GM19455 (cell line): ENCODE measurements at regions not wholly inside any gene's neighbourhood (a gene's known extent, or its start where the extent isn't known, plus 50 kb on each side); places are given as distances from the start of the nearest gene placed in this dataset.
"Not testable (repeated sequence)": the region's sequence is repeated elsewhere in the genome, so short reads cannot be mapped to it uniquely, and the experiment has no call there.

Experiments used
- ATAC-seq: cut with Tn5 transposase; IDR thresholded peaks from one replicate; pipeline ENCODE4 v1.9.1; 2021; ENCODE audit not compliant: unreplicated experiment

DNA sequence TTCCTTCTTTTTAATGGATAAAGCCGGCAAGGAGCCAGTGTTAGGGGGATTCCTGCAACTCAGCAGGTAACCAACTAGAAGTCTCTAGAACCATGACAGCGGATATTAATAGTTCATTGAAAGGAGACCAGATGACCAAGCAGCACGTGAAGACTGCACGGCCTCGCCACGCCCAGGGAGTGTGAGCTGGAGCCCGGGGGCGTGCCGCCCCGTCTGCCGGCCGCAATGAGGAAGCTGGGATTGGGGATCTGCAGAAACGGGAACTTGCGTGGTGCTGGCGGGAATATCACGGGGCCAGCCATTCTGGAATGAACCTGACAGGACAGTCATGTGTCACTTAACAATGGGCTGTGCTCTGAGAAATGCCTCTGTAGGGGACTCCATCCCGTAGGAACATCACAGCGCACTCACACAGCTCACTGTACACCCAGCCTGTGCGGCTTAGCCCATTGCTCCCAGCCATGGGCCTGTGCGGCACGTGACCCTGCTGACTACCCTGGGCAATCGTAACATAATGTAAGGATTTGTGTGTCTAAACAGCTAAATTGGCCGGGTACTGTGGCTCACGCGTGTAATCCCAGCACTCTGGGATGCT is 4092.8 kb upstream of the TPTE start:
- not testable (repeated sequence) for ATAC-seq

DNA sequence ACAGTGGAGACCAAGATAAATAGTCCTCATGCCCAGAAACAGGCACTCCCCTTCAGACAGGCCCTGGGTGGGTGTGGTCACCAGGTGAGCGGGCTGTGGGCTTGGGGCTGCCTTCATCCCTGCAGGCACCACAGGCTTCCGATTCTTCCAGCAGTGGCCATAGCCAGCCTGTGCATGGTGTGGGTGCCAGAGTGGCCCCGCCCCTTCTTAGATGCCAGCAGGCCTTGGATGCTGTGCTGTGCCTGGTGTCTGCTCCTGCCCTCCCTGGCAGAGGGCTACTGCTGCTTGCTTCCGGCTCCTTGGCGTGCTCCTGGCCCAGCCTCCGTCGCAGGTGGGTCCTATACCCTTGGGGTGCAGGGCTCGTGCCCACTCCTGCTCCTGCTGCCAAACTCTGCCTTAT is 4091.5 kb upstream of the TPTE start:
- ATAC-seq, result not testable (repeated sequence)

DNA sequence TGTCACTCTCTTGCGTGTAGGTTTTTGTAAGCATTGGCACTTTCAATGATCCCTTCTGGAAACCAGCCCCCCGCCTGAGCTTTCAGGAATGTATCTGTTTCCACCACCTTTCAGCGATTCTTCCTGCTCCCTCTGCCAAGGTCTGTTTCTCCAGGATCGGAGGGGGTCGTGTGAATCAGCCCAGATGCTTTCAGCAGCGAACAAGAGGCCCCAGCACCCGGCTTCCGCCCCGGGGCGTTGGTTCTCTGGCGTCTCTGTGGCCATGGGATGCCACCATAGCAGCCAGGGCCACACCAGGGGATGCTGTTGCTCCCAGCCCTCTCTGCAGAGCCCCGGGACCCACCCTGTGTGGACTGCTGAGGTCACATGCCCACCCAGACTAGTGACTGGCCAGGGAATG is 4088.2 kb upstream of the TPTE start:
- not testable (repeated sequence) for ATAC-seq

DNA sequence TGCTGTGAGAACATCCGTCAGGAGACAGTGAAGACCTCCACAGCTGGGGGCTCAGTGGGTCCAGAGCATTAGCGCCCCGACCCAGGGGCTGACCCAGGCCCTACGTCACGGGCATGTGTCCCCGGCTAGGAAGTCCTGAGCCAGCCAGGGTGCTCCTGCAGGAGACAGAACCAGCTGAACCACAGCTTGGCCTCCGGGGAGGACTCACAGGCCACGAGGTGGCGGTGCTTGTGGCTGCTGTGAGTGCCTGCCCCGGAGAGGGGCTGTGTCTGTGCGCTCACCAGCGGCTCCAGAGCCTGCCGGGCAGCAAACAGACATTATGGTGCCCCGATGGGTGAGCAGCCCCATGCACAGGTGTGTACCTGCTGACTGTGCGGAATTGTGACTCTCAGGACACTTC is 4085.2 kb upstream of the TPTE start:
- not testable (repeated sequence) for ATAC-seq

DNA sequence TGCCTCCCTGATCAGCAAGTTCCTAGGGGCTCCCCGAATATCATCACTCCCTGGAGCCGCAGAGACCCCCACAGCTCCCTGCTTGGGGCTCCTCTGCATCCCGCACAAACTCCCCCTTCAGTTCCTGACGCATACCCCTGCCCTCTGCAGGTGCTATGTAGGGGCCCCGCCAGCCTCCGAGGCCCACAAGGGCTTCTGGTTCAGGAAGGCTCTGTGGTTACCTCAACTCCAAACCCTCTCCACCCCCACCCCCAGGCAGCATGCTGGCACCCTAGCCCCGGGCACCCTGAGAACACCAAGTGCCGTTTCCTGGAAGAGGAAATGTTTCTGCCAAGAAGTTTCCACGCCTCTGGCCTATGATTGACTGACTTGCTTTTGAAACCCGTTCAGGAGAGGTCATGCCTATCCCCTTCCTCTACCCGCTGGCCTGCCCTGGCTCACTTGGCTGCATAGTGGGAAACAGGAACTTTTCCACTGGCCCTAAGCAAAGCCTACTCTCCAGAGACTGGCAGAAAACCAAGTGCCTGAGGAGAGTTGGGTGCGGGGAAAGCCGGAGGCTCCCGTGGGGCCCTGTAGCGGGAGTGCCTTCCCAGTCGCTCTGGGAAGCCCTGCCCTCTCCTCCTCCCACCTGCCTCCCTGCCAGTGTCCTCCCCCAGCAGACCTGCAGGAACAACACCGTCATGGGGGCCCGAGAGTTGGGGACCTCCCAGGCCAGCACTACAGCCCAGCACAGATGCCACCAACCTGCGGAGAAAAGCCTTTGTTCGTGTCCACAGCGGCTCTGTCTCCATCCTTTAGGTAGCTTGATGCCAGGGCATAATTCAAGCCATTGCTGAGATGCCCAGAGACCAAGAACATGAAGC is 4084.2 kb upstream of the TPTE start:
- ATAC-seq, result not testable (repeated sequence)

DNA sequence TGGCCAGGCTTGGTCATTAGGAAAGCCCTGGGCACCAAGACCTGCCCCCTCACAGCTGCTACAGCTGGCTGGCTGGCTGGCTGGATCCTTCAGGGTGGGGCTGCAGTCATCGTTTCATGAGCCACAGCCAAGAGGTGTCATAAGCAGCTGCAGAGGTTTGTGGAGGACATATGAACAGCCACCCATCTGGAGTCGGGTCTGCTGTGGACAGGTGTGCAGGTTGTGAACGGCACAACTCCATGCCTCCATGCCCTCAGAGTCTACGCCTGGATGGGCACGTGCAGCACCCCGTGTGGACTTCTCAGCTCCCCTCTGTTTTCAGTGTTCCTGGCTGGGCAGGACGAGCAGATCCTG is 4083.6 kb upstream of the TPTE start:
- ATAC-seq, result not testable (repeated sequence)

DNA sequence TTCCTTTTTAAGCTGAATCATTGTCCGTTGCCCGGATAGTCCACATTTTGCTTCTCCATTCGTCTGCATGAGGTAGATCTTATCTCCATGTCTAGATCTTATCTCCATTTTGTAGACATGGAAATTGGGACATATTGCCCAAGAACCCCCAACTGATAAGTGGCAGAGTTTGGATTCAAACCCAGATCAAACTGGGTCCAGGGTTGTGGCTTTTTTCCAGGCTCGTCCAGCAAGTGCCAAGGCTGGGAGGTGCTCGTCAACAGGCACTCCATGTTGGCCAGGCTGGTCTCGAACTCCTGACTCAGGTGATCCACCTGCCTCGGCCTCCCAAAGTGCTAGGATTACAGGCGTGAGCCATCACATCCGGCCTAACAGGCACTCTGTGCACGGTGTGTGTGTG is 4082.3 kb upstream of the TPTE start:
- not testable (repeated sequence) for ATAC-seq

DNA sequence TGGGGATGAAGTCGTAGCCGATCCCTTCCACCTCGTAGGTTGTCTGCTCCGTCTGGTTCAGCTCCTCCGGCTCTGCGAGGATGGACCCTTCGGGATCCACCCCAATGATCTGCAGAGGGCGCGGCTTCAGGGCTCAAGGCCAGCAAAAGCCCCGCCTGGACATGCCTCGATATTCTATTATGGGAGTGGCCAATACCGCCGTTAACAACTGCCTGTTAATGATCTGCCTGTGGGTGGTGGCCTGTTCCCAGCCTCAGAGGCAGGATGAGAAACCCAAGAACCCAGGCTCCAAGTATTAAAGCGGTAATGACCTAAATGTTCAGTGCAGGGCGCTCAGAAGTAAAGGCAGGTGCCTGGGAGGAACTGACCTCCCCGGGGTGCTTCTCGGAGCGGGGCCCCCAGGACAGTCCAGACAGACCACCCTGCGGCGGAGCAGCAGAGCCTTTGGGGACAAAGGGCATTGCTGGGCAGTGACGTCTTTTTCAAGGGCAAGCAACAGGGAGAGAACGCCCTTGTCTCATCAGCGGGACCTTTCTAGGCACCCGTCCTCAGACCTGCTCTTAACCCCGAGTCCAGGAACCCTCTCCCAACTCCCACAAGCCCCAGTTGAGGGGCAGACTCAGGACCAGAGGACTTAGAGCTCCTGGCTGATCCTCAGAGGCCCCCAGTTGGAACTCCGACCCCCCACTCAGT is 4066.6 kb upstream of the TPTE start:
- not testable (repeated sequence) for ATAC-seq

DNA sequence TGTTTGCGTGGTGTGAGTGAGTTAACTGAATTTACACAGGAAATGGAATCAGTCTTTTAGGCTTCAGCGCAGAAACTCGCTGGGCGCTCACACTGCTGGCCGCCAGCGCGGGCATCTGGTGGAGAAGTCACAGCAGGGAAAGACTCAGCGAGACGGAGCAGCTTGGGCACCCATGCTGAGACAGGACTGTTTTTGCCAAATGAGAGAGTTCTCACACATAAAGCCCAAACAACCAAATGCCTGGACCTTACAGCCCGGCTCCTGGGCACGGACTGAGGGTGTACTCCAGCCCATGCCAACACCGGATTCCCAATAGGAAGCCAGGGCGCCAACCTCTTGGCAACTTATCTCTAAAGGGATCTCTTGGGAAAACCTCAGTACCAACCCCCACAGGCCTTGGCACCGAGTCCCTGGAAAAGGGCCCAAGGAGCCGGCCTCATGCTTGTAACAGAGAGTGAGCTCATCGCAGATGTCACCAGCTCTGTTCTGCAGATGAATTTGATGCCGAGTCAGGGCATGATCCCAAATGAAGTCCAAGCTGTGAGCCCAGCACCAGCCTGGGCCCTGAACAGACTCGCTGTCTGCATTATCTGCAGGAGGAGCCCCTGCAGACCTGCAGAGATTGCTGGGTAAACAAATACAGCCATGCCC is 4065.2 kb upstream of the TPTE start:
- not testable (repeated sequence) for ATAC-seq

DNA sequence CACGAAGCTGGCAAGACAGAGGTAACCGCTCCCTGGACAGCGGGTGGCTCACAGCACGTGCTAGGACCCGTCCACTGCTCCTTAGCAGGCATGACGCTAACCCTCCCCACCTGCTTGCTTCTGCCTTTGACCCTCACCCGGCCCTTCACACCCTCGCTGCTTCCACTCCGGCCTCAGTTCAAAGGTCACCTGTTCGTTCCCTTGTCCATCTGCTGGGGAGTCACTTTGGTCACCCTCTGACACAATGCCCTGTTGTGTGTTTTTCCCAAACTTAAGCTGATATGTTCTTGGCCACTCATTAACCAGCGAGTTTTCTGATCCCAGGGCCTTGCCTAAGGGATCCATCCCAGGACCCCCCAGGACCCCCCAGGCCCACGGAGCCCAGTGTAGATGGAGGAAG is 4061.6 kb upstream of the TPTE start:
- ATAC-seq, result not testable (repeated sequence)

DNA sequence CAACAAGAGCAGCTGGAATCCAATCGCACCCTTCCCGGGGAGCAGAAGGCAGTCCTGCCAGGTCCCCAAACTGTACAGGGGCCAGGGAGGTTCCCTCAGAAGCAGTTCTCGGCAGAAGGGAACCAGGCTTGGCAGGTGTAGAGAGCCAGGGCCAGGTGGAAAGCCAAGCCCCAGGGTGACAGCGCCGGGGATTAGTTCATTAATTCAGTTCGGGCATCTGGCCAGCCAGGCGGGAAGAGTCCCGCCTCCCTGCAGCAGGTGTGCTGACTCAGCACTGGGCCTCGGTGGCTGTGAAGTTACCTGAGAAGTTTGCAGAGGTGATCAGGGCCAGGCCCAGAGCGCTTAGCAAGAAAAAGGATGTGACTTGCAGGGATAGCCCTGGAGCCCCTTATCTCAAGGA is 4060.0 kb upstream of the TPTE start:
- ATAC-seq, result not testable (repeated sequence)

DNA sequence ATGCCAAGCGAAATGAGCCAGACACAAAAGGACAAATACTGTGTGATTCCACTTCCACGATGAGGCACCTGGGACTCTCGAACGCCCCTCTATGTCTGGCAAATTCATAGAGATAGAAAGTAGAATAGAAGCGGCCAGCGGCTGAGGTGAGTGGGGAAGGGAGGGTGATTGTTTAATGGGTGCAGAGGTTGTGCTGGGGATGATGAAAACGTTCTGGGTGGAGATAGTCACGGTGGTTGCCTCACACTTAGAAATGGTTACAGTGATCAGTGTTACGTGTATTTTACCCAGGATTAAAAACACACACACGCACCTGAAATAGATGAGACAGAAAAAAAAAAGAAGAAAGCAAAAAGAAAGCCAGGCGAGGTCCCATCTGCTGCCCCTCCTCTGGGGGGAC is 4057.0 kb upstream of the TPTE start:
- ATAC-seq, result not testable (repeated sequence)

DNA sequence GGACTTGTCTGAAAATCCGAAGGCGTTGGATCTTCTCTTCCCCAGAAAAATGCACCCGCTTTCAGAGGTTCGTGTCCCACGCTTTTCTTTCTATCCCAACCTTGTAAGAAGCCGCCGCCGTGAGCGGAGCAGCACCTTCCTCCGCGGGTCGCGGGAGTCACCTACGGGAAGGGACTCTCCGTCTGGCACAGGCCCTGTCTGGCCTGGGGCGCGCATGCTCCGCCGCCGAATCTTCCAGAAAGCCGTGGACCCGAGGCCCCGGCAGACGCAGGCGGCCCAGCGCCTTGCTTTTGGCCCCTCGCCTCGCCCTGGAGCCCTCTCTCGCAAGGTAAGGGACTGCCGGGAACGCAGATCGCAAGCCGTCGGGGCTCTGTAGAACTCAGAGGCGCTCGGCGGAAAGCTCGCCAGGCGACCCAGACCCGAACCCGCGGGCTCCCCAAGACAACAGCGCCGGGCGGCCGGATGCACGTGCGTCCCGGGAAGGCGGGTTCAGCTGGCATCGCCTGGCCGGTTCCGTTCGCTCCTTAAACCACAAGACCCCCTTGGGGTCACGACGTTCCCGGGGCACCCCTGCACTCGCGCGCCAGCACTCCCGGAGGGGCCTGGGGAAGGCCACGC is 4055.2 kb upstream of the TPTE start:
- ATAC-seq, result not testable (repeated sequence)

DNA sequence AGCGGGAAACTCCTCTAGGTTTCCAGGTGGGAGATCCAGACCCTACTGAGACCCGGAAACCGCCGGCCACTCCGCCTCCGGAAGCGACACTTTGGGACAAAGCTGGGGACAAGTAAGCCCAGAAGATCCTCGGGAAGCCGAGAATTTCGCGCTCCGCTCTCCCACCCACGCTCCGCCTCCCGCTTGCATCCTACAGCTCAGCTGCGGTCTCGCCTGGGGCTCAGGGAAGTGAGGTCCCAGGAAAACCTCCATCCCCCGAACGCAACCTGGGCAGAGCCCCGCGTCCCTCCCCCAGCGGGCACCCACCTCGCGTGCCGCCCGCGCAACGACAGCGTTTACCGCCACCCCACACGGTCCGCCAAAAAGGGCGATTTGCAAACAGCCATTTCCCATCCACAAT is 4054.7 kb upstream of the TPTE start:
- ATAC-seq, result not testable (repeated sequence)

DNA sequence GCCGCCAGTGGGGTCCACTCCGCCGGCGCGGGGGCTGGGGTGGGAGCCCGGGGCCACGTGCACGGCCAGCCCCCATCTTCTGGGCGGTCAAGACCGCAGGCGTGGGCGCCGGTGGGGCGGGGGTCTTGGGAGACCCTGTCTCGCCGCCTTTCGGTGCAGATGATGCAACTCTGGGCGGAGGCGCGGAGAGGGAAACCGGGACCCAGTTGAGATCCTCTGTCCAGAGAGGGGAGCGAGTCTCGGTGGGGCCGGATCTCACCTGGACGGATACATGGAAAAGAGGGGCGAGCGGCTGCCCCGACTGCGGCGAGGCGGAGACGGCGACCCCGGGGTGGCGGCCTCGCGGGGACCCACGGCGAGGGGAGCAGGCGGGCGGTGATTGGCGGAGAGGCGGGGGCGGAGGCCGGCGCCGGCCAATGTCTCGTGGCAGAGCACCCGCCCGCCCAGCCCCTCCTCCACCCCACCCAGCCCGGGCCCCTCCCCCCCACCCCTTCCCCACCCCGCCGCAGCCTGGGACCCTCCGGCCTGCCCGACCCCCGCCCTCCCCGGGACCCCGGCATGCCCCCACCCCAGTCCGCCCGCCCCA is 4054.1 kb upstream of the TPTE start:
- ATAC-seq, result not testable (repeated sequence)

DNA sequence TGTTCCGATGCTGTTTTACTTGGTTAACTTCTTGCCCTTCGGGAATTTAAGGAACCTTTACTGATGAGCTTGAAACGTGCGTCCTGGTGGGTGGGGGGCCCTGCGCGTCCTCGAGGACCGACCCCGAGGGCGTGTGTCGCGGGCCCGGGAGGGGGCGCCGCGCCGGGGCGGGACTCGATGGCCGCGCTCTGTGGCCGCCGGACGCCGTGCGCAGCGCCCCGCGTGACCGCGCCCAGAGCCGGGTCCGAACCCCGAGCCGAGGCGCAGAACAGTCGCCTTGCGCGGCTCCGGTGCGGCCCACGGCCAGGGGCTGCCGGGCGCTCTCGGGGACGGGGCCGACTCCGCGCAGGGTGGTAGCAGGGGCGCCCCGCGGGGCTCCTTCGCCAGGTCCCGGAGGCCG is 4053.5 kb upstream of the TPTE start:
- not testable (repeated sequence) for ATAC-seq

DNA sequence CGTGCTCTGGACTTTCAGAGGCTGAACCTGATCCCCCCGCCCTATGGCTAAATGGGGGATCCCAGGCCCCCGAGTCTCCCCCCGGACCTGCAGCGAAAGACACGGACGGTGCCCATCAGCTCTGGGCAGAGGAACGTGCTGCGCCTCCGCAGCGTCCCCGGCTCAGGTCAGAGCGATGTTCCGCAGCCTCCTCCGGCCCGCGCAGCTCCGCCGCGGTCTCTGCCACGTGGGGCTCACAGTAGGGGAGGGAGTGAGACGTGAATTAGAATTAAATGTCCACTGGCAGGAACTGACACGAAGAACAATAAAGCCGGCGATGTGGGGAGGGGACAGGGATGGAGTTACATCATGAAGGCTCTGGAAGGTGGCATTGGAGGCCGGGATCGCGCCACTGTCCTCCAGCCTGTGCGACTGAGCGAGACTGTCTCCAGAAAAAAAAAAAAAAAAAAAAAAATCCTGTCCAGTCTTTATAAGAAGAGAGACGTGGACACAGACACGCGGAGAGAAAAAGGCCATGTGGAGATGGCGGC is 4053.0 kb upstream of the TPTE start:
- not testable (repeated sequence) for ATAC-seq

DNA sequence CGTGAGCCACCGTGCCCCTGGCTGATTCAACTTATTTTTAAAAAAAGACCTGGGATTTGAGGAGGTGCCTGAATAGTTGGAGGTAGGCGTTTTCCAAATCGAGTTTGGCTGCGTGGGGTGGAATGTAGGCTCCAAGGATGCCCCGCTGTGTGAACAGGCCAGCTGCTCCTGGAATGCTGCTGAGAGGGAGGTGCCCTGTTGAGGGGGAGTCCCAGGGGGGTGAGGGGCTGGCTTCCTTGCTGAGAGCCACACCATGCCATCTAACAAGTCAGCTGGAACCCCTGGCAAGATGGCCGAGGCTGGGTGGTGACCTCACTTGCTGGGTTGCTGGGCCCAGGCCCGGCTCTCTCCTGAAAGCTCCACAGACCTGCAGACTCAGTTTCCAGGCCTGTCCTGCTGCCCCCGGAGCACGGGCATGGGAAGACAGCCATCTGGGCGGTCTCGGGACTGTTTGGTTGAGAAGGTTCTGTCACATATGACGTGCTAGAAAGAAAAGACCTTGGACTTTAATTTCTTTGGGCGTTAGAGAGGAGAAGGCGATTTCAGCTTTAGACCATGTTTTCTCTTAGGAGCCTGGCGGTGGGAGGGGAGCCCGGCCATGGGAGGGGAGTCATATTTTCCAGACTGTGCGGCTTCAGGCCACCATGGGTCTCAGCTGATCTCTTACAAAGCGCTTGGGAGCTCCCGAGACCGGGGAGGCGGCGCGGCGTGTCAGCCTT is 4047.0 kb upstream of the TPTE start:
- ATAC-seq, result not testable (repeated sequence)

DNA sequence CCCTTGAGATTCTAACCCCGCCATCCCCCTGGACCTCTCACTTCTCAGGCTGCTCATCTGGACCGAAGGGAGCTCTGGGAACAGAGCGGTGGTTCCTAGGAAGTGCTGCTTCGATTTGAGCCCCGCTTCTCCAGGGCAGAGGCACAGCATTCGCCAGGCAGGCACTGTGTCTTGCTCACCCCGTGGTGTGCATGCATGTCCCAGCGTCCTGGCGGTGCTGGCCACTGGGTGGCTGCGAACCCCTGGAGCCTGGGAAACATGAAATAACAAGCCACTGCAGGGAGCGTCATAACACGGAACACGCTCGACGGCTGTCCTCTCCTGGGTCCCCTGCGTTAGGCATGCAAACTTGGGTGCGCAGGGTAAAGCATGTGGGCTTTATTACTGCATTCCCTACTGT is 4040.3 kb upstream of the TPTE start:
- not testable (repeated sequence) for ATAC-seq

DNA sequence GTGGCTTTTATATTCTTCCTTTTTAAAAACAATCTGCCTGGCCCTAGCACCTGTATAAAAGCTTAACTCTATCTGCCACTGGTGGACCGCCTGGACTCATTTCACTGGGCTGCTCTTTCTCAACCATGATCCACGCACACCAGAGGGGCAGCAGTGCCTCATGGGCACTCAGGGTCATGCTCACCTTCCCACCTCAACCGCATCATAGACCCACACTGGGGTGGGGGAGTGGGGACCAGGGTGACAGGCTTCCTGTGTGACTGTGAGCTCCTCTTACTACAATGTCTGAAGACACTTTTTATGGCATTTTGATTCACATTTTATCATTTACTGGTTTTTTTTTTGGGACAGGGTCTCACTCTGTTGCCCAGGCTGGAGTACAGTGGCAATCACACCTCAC is 4038.8 kb upstream of the TPTE start:
- not testable (repeated sequence) for ATAC-seq
